OCI-LY1 (cell line): ENCODE measurements at regions not wholly inside any gene's neighbourhood (a gene's known extent, or its start where the extent isn't known, plus 50 kb on each side); places are given as distances from the start of the nearest gene placed in this dataset.
"Not testable (repeated sequence)": the region's sequence is repeated elsewhere in the genome, so short reads cannot be mapped to it uniquely, and the experiment has no call there.

Experiments used
- H2AFZ ChIP-seq: fragments of 200-600 bp; sonication (generic), shearing (Covaris generic); 2 replicates; pipeline ENCODE4 v1.6.0; 2014; ENCODE audit warnings: antibody characterized with exemption, mild to moderate bottlenecking, low read length
- H3F3A ChIP-seq: fragments of 200-600 bp; sonication (generic), shearing (Covaris generic); 2 replicates; pipeline ENCODE4 v1.6.0; 2014; ENCODE audit warnings: mild to moderate bottlenecking, antibody characterized with exemption, low read length, moderate library complexity; ENCODE audit not compliant: insufficient read depth
- H3K27ac ChIP-seq: fragments of 200-600 bp; sonication (generic); 2 replicates; pipeline ENCODE4 v1.5.1; 2014; ENCODE audit warnings: low read length, mixed run types, mild to moderate bottlenecking, low read depth; ENCODE audit not compliant: poor library complexity, severe bottlenecking
- H3K27me3 ChIP-seq: fragments of 200-600 bp; sonication (generic); 2 replicates; pipeline ENCODE4 v1.6.0; 2014; ENCODE audit warnings: antibody characterized with exemption, mild to moderate bottlenecking, low read length, moderate library complexity; ENCODE audit not compliant: insufficient read depth
- H3K36me3 ChIP-seq: fragments of 200-600 bp; sonication (generic); 2 replicates; pipeline ENCODE4 v1.6.1; 2014; ENCODE audit warnings: mild to moderate bottlenecking, antibody characterized with exemption, low read length, moderate library complexity, mixed read lengths; ENCODE audit not compliant: insufficient read depth
- H3K4me1 ChIP-seq: fragments of 200-600 bp; sonication (generic); 2 replicates; pipeline ENCODE4 v1.5.1; 2014; ENCODE audit warnings: mild to moderate bottlenecking, low read length, moderate library complexity; ENCODE audit not compliant: insufficient read depth, severe bottlenecking
- H3K4me2 ChIP-seq: fragments of 200-600 bp; sonication (generic), shearing (Covaris generic); 2 replicates; pipeline ENCODE4 v1.6.1; 2014; ENCODE audit warnings: low read length
- H3K4me3 ChIP-seq: fragments of 200-600 bp; sonication (generic); 2 replicates; pipeline ENCODE4 v1.5.1; 2014; ENCODE audit warnings: low read length, low read depth, mild to moderate bottlenecking, mixed read lengths; ENCODE audit not compliant: poor library complexity, severe bottlenecking
- H3K79me2 ChIP-seq: fragments of 200-600 bp; shearing (Covaris generic); 2 replicates; pipeline ENCODE4 v1.6.1; 2016; ENCODE audit warnings: mixed run types, low read length, mixed read lengths; ENCODE audit not compliant: insufficient read depth
- H3K9ac ChIP-seq: fragments of 200-600 bp; sonication (generic), shearing (Covaris generic); 2 replicates; pipeline ENCODE4 v1.6.1; 2014; ENCODE audit warnings: mild to moderate bottlenecking, low read length, mixed read lengths
- H3K9me2 ChIP-seq: fragments of 200-600 bp; sonication (generic), shearing (Covaris generic); 2 replicates; pipeline ENCODE4 v1.6.1; 2014; ENCODE audit warnings: low read depth, mild to moderate bottlenecking, low read length, mixed read lengths
- H3K9me3 ChIP-seq: fragments of 200-600 bp; shearing (Covaris generic); 2 replicates; pipeline ENCODE4 v1.6.1; 2014; ENCODE audit warnings: low read length, mixed read lengths
- H4K20me1 ChIP-seq: fragments of 200-600 bp; sonication (generic), shearing (Covaris generic); 2 replicates; pipeline ENCODE4 v1.6.0; 2016; ENCODE audit warnings: mild to moderate bottlenecking, low read length; ENCODE audit not compliant: insufficient read depth
- EZH2 ChIP-seq: fragments of 200-600 bp; sonication (generic), shearing (Covaris generic); IDR thresholded peaks from 2 replicates; pipeline ENCODE4 v1.8.0; 2017; ENCODE audit warnings: borderline replicate concordance, mixed run types, mild to moderate bottlenecking, antibody characterized with exemption, low read length, moderate library complexity, mixed read lengths
- TF ChIP-seq, protein P1 (sequence below): fragments of 200-600 bp; sonication (generic), shearing (Covaris generic); IDR thresholded peaks from 2 replicates; pipeline ENCODE4 v1.5.1; 2017; ENCODE audit warnings: mild to moderate bottlenecking, antibody characterized with exemption, low read length, moderate library complexity, mixed read lengths

DNA sequence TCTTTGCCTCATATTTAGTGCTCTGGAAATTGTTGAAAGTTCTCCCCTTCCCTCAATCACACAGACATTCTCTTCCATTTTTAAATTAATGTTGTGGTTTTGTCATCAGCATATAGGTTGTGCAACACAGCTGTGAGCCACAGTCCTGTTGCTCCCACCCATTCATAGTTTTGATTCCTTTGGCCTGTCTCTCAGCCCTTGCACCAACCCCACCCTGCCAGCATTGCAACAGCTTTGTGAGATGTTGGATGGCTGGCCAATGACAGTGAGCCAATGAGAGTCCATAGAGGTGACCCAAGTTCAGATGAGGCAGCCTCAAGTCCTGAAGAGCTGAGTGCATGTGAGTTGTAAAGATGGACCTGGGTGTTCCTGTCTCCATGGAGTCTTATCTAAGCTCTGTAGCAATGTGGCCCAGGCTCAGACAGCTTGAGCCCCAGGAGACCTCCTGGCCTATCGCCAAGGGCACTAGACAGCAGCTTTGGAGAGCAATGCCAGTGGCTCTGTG is 775.5 kb downstream of the RNF144A start:
- no peaks in the 10 kb centered on the region for H3F3A ChIP-seq
- no peak overlapping the region for H3K27ac ChIP-seq
- no peaks in the 10 kb centered on the region for H3K27me3 ChIP-seq
- no peaks in the 10 kb centered on the region for H3K79me2 ChIP-seq
- H3K4me2 ChIP-seq, result no peak overlapping the region
- H4K20me1 ChIP-seq, result no peaks in the 10 kb centered on the region
- H3K9ac ChIP-seq, result no peak overlapping the region
- no peak overlapping the region for H2AFZ ChIP-seq
- H3K36me3 ChIP-seq, result no peaks in the 10 kb centered on the region
- no peaks in the 10 kb centered on the region for H3K9me3 ChIP-seq
- no peak for TF ChIP-seq EZH2
- TF ChIP-seq, protein P1, sequence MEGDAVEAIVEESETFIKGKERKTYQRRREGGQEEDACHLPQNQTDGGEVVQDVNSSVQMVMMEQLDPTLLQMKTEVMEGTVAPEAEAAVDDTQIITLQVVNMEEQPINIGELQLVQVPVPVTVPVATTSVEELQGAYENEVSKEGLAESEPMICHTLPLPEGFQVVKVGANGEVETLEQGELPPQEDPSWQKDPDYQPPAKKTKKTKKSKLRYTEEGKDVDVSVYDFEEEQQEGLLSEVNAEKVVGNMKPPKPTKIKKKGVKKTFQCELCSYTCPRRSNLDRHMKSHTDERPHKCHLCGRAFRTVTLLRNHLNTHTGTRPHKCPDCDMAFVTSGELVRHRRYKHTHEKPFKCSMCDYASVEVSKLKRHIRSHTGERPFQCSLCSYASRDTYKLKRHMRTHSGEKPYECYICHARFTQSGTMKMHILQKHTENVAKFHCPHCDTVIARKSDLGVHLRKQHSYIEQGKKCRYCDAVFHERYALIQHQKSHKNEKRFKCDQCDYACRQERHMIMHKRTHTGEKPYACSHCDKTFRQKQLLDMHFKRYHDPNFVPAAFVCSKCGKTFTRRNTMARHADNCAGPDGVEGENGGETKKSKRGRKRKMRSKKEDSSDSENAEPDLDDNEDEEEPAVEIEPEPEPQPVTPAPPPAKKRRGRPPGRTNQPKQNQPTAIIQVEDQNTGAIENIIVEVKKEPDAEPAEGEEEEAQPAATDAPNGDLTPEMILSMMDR, result no peak
- H3K9me2 ChIP-seq, result no peaks in the 10 kb centered on the region
- no peak overlapping the region for H3K4me3 ChIP-seq
- H3K4me1 ChIP-seq, result no peaks in the 10 kb centered on the region

DNA sequence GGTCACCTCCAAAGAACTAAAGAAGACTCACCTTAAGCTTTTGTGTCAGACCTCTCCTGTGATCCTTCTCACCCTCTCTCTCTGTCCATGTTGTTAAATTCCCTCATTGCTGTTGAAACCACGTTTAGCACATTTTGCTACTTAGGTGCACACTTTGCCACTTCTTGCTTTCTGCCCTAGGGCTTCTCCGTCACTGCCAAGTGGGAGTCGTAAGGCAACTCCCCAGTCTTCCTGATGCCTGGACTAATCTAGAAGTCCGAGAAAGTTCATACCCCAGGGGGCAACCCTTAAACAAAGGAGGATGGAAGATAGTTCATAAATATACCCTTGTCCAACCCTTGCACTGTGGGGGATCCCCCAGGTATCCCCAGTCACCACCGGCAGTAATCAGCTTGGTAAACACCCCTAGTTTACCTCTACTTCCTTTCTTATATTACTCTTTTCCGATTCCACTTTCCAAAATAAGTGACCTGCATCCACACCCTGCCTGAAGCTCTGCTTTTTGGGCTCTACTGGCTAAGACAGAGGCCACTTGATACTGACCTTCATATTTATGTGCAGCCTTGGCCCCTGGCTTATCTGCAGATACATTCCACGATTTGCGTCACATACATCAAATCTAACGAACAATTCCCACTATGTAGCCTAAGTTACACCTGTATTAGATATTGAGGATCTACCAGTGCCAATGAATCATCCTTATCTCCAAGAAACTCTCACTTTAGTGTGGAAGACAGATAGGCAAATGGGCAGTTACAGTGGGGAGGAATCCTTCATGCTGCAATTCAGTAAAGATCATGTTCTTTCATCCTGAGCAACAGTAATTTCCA is 776.2 kb downstream of the RNF144A start:
- H3K4me3 ChIP-seq, result no peak overlapping the region
- no peaks in the 10 kb centered on the region for H3K79me2 ChIP-seq
- no peak overlapping the region for H3K27ac ChIP-seq
- H3F3A ChIP-seq, result no peaks in the 10 kb centered on the region
- no peak overlapping the region for H3K9ac ChIP-seq
- H3K4me2 ChIP-seq, result no peak overlapping the region
- no peak for TF ChIP-seq EZH2
- TF ChIP-seq, protein P1, result no peak
- no peaks in the 10 kb centered on the region for H3K9me3 ChIP-seq
- H4K20me1 ChIP-seq, result no peaks in the 10 kb centered on the region
- H3K36me3 ChIP-seq, result no peaks in the 10 kb centered on the region
- H3K4me1 ChIP-seq, result no peaks in the 10 kb centered on the region
- no peaks in the 10 kb centered on the region for H3K9me2 ChIP-seq
- H2AFZ ChIP-seq, result no peak overlapping the region
- H3K27me3 ChIP-seq, result no peaks in the 10 kb centered on the region

DNA sequence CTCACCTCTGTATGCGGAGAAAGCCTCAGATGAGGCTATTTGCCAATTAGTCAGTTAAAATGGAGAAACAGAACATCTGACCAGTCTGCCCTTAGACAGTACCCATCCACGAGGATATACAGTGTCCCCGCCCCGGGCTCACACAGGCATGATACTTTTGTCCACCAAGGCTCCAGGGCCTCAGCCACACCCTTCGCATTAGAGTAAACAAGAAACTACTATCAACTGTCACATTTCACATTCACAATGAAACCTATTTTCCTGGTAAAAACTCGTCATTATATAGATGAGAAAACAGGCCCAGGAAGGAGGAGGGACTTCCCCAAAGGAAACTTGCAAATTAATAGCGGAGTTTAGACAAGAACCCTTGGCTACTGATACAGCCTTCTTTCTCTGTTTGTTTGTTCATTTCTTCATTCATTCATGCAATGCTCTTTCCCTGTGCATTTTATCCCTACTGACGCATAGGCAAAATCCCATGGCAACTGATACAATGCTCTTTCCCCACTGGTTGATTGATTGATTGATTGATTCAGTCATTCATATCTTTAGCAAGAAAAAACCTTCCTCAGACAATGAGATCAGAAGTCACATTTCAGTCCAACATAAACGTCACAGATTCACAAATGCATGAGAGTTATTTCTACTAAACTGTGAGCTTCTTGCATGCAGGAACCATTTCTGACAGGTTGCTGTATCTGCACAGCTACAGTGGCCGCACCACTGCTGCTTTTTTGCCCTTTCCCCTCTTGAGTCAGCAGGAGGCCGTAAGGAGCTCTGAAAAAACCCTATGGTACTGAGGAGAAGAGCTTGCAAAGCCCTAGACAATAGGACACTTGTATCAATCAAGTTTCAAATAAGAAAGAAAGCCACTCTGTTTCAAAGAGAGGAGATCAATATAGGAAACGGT is 777.1 kb downstream of the RNF144A start:
- Histone ChIP-seq H3K4me1 (no peaks in the 10 kb centered on the region), H3K27ac (no peak overlapping the region), H3F3A (no peaks in the 10 kb centered on the region), H3K9me3 (no peaks in the 10 kb centered on the region), H3K4me2 (no peak overlapping the region), H3K36me3 (no peaks in the 10 kb centered on the region), H2AFZ (no peak overlapping the region), H3K9ac (no peak overlapping the region), H3K4me3 (no peak overlapping the region), H3K79me2 (no peaks in the 10 kb centered on the region), H3K9me2 (no peaks in the 10 kb centered on the region), H3K27me3 (no peaks in the 10 kb centered on the region), H4K20me1 (no peaks in the 10 kb centered on the region)
- TF ChIP-seq, protein P1, result no peak
- no peak for TF ChIP-seq EZH2

DNA sequence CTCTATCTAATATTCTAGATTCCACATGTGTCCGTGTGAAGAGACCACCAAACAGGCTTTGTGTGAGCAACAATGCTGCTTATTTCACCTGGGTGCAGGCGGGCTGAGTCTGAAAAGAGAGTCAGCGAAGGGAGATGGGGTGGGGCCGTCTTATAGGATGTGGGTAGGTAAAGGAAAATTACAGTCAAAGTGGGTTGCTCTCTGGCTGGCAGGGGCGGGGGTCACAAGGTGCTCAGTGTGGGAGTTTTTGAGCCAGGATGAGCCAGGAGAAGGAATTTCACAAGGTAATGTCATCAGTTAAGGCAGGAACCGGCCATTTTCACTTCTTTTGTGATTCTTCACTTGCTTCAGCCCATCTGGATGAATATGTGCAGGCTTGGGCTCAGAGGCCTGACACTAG is 779.3 kb downstream of the RNF144A start:
- not testable (repeated sequence) for H3K27me3 ChIP-seq, H3K9ac ChIP-seq, H3K9me2 ChIP-seq, H3K9me3 ChIP-seq, H2AFZ ChIP-seq, H4K20me1 ChIP-seq, H3K4me1 ChIP-seq, H3K27ac ChIP-seq, H3K4me3 ChIP-seq, H3K4me2 ChIP-seq, H3F3A ChIP-seq, H3K36me3 ChIP-seq, H3K79me2 ChIP-seq
